ENCODE measurements at regions not wholly inside any gene's neighbourhood (a gene's known extent, or its start where the extent isn't known, plus 50 kb on each side); places are given as distances from the start of the nearest gene placed in this dataset.

- TF ChIP-seq SUZ12 (IDR thresholded peaks at IDR 0.05; ENCODE audit: unreplicated experiment) (no peak), TCF12 (IDR thresholded peaks at IDR 0.05; ENCODE audit: low read depth, low read length) (no peak), ELK1 (IDR thresholded peaks at IDR 0.05; ENCODE audit: low read depth, low read length) (no peak), CBX5 (IDR thresholded peaks at IDR 0.05; ENCODE audit: low read depth) (no peak), ATF2 (IDR thresholded peaks at IDR 0.05; ENCODE audit: low read length) (no peak), NFXL1 (IDR thresholded peaks at IDR 0.05; ENCODE audit: borderline replicate concordance) (no peak), REST (IDR thresholded peaks at IDR 0.05; ENCODE audit: low read depth, low read length) (no peak), USF1 (IDR thresholded peaks at IDR 0.05; ENCODE audit: borderline replicate concordance, extremely low read length, insufficient read depth, low read depth, low read length) (no peak), ZBTB4 (CRISPR knock-in tag; IDR thresholded peaks at IDR 0.05) (no peak)
These were observed 323.5 kb downstream of the JRKL start (continued) for GRCh38 chr11:96713301-96713700.

Data from GM12878 (cell line).